K562 (cell line): ENCODE measurements at regions not wholly inside any gene's neighbourhood (a gene's known extent, or its start where the extent isn't known, plus 50 kb on each side); places are given as distances from the start of the nearest gene placed in this dataset.

ENCODE experiments used
- FOXK2 ChIP-seq, 2 experiments: fragments of 450-650 bp; IDR thresholded peaks in 1 of 2; conservative IDR thresholded peaks in 1 of 2; 2 replicates each; pipeline ENCODE4 v1.6.1; 2016; ENCODE audit warnings: low read depth in 2 of 2, mild to moderate bottlenecking in 1 of 2
- ILK ChIP-seq: fragments of 450-650 bp; IDR thresholded peaks from 2 replicates; pipeline ENCODE4 v1.6.1; 2016; ENCODE audit warnings: missing genetic modification characterization, low read depth, mild to moderate bottlenecking, missing compliant biosample characterization, moderate library complexity, borderline replicate concordance
- RCOR1 ChIP-seq, 2 experiments: IDR thresholded peaks; 2 replicates each; pipeline ENCODE4 v1.6.1; 2012; ENCODE audit warnings: low read depth in 2 of 2, low read length in 2 of 2, borderline replicate concordance in 1 of 2, improper control_type of control experiment in 1 of 2
- SMARCA5 ChIP-seq: fragments of 450-650 bp; IDR thresholded peaks from 2 replicates; pipeline ENCODE4 v1.6.1; 2016
- YBX1 ChIP-seq: fragments of 450-650 bp; IDR thresholded peaks from 2 replicates; pipeline ENCODE4 v1.7.1; 2016; ENCODE audit warnings: mild to moderate bottlenecking
- TF ChIP-seq, protein P1 (sequence below): fragments of 200-800 bp; sonication (Bioruptor generic); IDR thresholded peaks from 2 replicates; pipeline ENCODE4 v1.6.1; 2016; ENCODE audit warnings: missing genetic modification characterization, missing compliant biosample characterization
- TF ChIP-seq, protein P2 (sequence below), 2 experiments: fragments of 450-650 bp; IDR thresholded peaks; 2 replicates each; pipeline ENCODE4 v1.6.1; 2016
- TF ChIP-seq, protein P3 (sequence below): fragments of 450-650 bp; IDR thresholded peaks from 2 replicates; pipeline ENCODE4 v1.7.0; 2016; ENCODE audit warnings: borderline replicate concordance

DNA sequence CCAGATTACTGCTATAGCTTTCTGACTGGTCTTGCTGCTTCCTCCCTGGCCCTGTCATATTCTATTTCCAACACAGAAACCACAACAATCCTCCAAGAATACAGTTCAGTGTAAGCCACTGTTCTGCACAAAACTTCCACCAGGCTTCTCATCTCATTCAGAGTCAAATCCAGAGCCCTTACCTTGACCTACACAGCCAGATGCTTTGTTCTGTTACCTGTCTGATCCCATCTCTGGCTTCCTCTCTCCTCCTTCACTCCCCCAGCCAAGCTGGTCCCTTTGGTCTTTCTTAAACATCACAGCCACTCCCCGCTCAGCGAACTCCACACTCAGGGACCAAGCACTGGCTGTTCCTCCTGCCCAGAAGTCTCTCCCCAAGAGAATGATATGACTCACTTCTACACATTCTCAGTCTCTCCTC, 84.8 kb upstream of the BMP2K start (continued):
- TF ChIP-seq, protein P1, sequence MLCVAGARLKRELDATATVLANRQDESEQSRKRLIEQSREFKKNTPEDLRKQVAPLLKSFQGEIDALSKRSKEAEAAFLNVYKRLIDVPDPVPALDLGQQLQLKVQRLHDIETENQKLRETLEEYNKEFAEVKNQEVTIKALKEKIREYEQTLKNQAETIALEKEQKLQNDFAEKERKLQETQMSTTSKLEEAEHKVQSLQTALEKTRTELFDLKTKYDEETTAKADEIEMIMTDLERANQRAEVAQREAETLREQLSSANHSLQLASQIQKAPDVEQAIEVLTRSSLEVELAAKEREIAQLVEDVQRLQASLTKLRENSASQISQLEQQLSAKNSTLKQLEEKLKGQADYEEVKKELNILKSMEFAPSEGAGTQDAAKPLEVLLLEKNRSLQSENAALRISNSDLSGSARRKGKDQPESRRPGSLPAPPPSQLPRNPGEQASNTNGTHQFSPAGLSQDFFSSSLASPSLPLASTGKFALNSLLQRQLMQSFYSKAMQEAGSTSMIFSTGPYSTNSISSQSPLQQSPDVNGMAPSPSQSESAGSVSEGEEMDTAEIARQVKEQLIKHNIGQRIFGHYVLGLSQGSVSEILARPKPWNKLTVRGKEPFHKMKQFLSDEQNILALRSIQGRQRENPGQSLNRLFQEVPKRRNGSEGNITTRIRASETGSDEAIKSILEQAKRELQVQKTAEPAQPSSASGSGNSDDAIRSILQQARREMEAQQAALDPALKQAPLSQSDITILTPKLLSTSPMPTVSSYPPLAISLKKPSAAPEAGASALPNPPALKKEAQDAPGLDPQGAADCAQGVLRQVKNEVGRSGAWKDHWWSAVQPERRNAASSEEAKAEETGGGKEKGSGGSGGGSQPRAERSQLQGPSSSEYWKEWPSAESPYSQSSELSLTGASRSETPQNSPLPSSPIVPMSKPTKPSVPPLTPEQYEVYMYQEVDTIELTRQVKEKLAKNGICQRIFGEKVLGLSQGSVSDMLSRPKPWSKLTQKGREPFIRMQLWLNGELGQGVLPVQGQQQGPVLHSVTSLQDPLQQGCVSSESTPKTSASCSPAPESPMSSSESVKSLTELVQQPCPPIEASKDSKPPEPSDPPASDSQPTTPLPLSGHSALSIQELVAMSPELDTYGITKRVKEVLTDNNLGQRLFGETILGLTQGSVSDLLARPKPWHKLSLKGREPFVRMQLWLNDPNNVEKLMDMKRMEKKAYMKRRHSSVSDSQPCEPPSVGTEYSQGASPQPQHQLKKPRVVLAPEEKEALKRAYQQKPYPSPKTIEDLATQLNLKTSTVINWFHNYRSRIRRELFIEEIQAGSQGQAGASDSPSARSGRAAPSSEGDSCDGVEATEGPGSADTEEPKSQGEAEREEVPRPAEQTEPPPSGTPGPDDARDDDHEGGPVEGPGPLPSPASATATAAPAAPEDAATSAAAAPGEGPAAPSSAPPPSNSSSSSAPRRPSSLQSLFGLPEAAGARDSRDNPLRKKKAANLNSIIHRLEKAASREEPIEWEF (CRISPR knock-in tag): 0 out of 2 replicates have a peak, but pooled peaks have one; percentile 2
- TF ChIP-seq ILK (tag) (no peak), YBX1 (no peak), RCOR1 (IDR thresholded peaks at IDR 0.05; ENCODE audit: borderline replicate concordance in 1 of 2, low read depth in 2 of 2, low read length in 2 of 2) (0 out of 4 replicates have a peak, but pooled peaks of 1 of the 2 experiments have one; percentile 9), SMARCA5 (peak; percentile 65; the same call in 1 of the 2 replicates), FOXK2 (conservative IDR thresholded peaks at IDR 0.05 in 1 of 2, IDR thresholded peaks at IDR 0.05 in 1 of 2; ENCODE audit: low read depth in 2 of 2) (peak in 1 of 2 experiments; percentile 16; a peak in 2 of 4 replicates)
- TF ChIP-seq, protein P2, sequence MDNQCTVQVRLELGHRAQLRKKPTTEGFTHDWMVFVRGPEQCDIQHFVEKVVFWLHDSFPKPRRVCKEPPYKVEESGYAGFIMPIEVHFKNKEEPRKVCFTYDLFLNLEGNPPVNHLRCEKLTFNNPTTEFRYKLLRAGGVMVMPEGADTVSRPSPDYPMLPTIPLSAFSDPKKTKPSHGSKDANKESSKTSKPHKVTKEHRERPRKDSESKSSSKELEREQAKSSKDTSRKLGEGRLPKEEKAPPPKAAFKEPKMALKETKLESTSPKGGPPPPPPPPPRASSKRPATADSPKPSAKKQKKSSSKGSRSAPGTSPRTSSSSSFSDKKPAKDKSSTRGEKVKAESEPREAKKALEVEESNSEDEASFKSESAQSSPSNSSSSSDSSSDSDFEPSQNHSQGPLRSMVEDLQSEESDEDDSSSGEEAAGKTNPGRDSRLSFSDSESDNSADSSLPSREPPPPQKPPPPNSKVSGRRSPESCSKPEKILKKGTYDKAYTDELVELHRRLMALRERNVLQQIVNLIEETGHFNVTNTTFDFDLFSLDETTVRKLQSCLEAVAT (IDR thresholded peaks at IDR 0.05): peak; percentile 64 to 82; a peak in 3 of 4 replicates
- TF ChIP-seq, protein P3, sequence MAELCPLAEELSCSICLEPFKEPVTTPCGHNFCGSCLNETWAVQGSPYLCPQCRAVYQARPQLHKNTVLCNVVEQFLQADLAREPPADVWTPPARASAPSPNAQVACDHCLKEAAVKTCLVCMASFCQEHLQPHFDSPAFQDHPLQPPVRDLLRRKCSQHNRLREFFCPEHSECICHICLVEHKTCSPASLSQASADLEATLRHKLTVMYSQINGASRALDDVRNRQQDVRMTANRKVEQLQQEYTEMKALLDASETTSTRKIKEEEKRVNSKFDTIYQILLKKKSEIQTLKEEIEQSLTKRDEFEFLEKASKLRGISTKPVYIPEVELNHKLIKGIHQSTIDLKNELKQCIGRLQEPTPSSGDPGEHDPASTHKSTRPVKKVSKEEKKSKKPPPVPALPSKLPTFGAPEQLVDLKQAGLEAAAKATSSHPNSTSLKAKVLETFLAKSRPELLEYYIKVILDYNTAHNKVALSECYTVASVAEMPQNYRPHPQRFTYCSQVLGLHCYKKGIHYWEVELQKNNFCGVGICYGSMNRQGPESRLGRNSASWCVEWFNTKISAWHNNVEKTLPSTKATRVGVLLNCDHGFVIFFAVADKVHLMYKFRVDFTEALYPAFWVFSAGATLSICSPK: no peak
